ENCODE measurements at regions not wholly inside any gene's neighbourhood (a gene's known extent, or its start where the extent isn't known, plus 50 kb on each side); places are given as distances from the start of the nearest gene placed in this dataset.

- no peaks in the 10 kb centered on the region for H3K36me3 Mint-ChIP-seq
- no peaks in the 10 kb centered on the region for H3K27me3 Mint-ChIP-seq
- no peak overlapping the region for H3K4me3 Mint-ChIP-seq
- no peak overlapping the region for H3K27ac Mint-ChIP-seq
- H3K9me3 Mint-ChIP-seq: no peaks in the 10 kb centered on the region
- H3K4me1 Mint-ChIP-seq (ENCODE audit: unreplicated experiment): no peaks in the 10 kb centered on the region
- TF ChIP-seq CTCF (conservative IDR thresholded peaks at IDR 0.05): no peak
- no peak for DNase-seq (ENCODE audit: extremely low spot score, unreplicated experiment)
Observed at GRCh38 chr2:210798180-210798579, 241.8 kb downstream of the CPS1 start.

- H3K4me1 Mint-ChIP-seq (ENCODE audit: unreplicated experiment): no peaks in the 10 kb centered on the region
- H3K27ac Mint-ChIP-seq: no peak overlapping the region
- H3K27me3 Mint-ChIP-seq: peaks cover 3% of the 10 kb centered on the region
- TF ChIP-seq CTCF (conservative IDR thresholded peaks at IDR 0.05): no peak
- DNase-seq (ENCODE audit: extremely low spot score, unreplicated experiment): no peak
- H3K9me3 Mint-ChIP-seq: peaks cover 4% of the 10 kb centered on the region
- H3K36me3 Mint-ChIP-seq: no peaks in the 10 kb centered on the region
- no peak overlapping the region for H3K4me3 Mint-ChIP-seq
Observed at GRCh38 chr2:210814251-210815025, 258.0 kb downstream of the CPS1 start.

GRCh38 chr2:210816769-210817168 lies 260.4 kb downstream of the CPS1 start:
- H3K36me3 Mint-ChIP-seq: no peaks in the 10 kb centered on the region
- H3K4me1 Mint-ChIP-seq (ENCODE audit: unreplicated experiment): no peaks in the 10 kb centered on the region
- H3K4me3 Mint-ChIP-seq: no peak overlapping the region
- H3K27ac Mint-ChIP-seq: no peak overlapping the region
- H3K27me3 Mint-ChIP-seq: peaks cover 3% of the 10 kb centered on the region
- peaks cover 4% of the 10 kb centered on the region for H3K9me3 Mint-ChIP-seq
- DNase-seq (ENCODE audit: extremely low spot score, unreplicated experiment): no peak
- TF ChIP-seq CTCF (conservative IDR thresholded peaks at IDR 0.05): no peak

GRCh38 chr2:210818473-210818872 lies 262.1 kb downstream of the CPS1 start:
- Mint-ChIP-seq H3K9me3 (peaks cover 4% of the 10 kb centered on the region), H3K27ac (no peak overlapping the region), H3K36me3 (no peaks in the 10 kb centered on the region), H3K4me1 (ENCODE audit: unreplicated experiment) (no peaks in the 10 kb centered on the region), H3K4me3 (no peak overlapping the region), H3K27me3 (peaks cover 3% of the 10 kb centered on the region)
- no peak for TF ChIP-seq CTCF (conservative IDR thresholded peaks at IDR 0.05)
- DNase-seq (ENCODE audit: extremely low spot score, unreplicated experiment): no peak

GRCh38 chr2:210833403-210833802 lies 277.0 kb downstream of the CPS1 start:
- Mint-ChIP-seq H3K27ac (no peak overlapping the region), H3K4me1 (ENCODE audit: unreplicated experiment) (no peaks in the 10 kb centered on the region), H3K36me3 (no peaks in the 10 kb centered on the region), H3K27me3 (peaks cover under 1% of the 10 kb centered on the region), H3K4me3 (no peak overlapping the region), H3K9me3 (peaks cover 4% of the 10 kb centered on the region)
- DNase-seq (ENCODE audit: extremely low spot score, unreplicated experiment): no peak
- no peak for TF ChIP-seq CTCF (conservative IDR thresholded peaks at IDR 0.05)
